Endothelial cell of umbilical vein (primary cell): ENCODE measurements at regions not wholly inside any gene's neighbourhood (a gene's known extent, or its start where the extent isn't known, plus 50 kb on each side); places are given as distances from the start of the nearest gene placed in this dataset.

Experiments
- CTCF ChIP-seq, 2 donors: IDR thresholded peaks; 1 replicate in 1 of 2; 2 replicates in 1 of 2; pipeline ENCODE4 v1.5.1; 2011; ENCODE audit warnings: low read length in 2 of 2, mild to moderate bottlenecking in 2 of 2, moderate library complexity in 2 of 2, control low read depth in 1 of 2, inconsistent platforms in 1 of 2, low read depth in 1 of 2; ENCODE audit not compliant: insufficient read depth in 1 of 2; ENCODE audit errors: extremely low read depth in 1 of 2
- EZH2 ChIP-seq: IDR thresholded peaks from 2 replicates; pipeline ENCODE4 v1.6.1; 2012; ENCODE audit warnings: borderline replicate concordance, low read depth, mild to moderate bottlenecking, moderate library complexity, low read length, inconsistent platforms; ENCODE audit not compliant: severe bottlenecking
- FOS ChIP-seq: IDR thresholded peaks from 2 replicates; pipeline ENCODE4 v1.6.1; 2011; ENCODE audit warnings: mild to moderate bottlenecking, low read length, moderate library complexity, borderline replicate concordance; ENCODE audit not compliant: insufficient read depth
- JUN ChIP-seq: IDR thresholded peaks from 2 replicates; pipeline ENCODE4 v1.6.1; 2011; ENCODE audit warnings: borderline replicate concordance, low read depth; ENCODE audit not compliant: insufficient read length, insufficient read depth
- MYC ChIP-seq: IDR thresholded peaks from one replicate; pipeline ENCODE4 v1.6.1; 2011; ENCODE audit warnings: mild to moderate bottlenecking, low read depth, low read length
- POLR2A ChIP-seq: IDR thresholded peaks from 2 replicates; pipeline ENCODE4 v1.6.1; 2012; ENCODE audit warnings: low read depth, mild to moderate bottlenecking, control low read depth, low read length
- POLR2AphosphoS5 ChIP-seq: IDR thresholded peaks from 2 replicates; pipeline ENCODE4 v1.6.1; 2012; ENCODE audit warnings: low read depth, mild to moderate bottlenecking, control low read depth, low read length, moderate library complexity; ENCODE audit not compliant: insufficient read depth

GRCh38 chr13:100789968-100790367 lies 115.4 kb upstream of the TMTC4 start:
- TF ChIP-seq JUN (no peak), POLR2AphosphoS5 (no peak), CTCF (IDR thresholded peaks at IDR 0.05; ENCODE audit: extremely low read depth in 1 of 2, insufficient read depth in 1 of 2, low read depth in 1 of 2, low read length in 2 of 2) (no peak), POLR2A (no peak), MYC (no peak), EZH2 (no peak), FOS (no peak)
